ENCODE measurements at regions not wholly inside any gene's neighbourhood (a gene's known extent, or its start where the extent isn't known, plus 50 kb on each side); places are given as distances from the start of the nearest gene placed in this dataset.
A peak's percentile ranks its signal among the peaks of the same experiment; 100 is the strongest.
"Not testable (repeated sequence)": the region's sequence is repeated elsewhere in the genome, so short reads cannot be mapped to it uniquely, and the experiment has no call there.

DNA sequence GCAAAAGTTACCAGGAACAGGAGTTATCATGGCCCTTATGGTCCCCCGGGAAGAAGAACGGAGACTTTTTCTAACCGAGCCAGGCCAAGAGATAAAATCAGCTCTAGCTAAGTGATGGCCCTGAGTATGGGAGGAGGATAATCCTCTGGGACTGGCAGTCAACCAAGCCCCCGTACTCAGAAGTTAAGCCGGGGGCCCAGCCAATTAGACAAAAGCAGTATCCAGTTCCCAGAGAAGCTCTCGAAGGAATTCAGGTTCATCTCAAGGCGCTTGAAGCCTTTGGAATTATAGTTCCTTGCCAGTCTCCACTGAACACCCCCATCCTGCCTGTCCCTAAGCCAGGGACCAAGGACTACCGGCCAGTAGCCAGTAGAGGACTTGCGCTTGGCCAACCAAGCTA, 365.3 kb upstream of the TCF4 start:
- Histone ChIP-seq H3K9ac (no peak overlapping the region), H3K4me2 (no peak overlapping the region), H3K79me2 (ENCODE audit: low read depth) (no peaks in the 10 kb centered on the region), H2AFZ (replicated peaks) (no peak overlapping the region), H3K27ac (no peak overlapping the region), H3K4me3 (no peak overlapping the region), H4K20me1 (ENCODE audit: low read depth) (no peaks in the 10 kb centered on the region), H3K4me1 (no peaks in the 10 kb centered on the region), H3K9me3 (ENCODE audit: low read depth) (no peaks in the 10 kb centered on the region), H3K36me3 (no peaks in the 10 kb centered on the region), H3K27me3 (no peaks in the 10 kb centered on the region), H3F3A (ENCODE audit: low read depth) (no peaks in the 10 kb centered on the region)
- H3K36me3 Mint-ChIP-seq, result no peaks in the 10 kb centered on the region
- TF ChIP-seq EZH2phosphoT487 (IDR thresholded peaks at IDR 0.05), result no peak
- TF ChIP-seq EZH2 (IDR thresholded peaks at IDR 0.05), result no peak
- TF ChIP-seq, protein P1, sequence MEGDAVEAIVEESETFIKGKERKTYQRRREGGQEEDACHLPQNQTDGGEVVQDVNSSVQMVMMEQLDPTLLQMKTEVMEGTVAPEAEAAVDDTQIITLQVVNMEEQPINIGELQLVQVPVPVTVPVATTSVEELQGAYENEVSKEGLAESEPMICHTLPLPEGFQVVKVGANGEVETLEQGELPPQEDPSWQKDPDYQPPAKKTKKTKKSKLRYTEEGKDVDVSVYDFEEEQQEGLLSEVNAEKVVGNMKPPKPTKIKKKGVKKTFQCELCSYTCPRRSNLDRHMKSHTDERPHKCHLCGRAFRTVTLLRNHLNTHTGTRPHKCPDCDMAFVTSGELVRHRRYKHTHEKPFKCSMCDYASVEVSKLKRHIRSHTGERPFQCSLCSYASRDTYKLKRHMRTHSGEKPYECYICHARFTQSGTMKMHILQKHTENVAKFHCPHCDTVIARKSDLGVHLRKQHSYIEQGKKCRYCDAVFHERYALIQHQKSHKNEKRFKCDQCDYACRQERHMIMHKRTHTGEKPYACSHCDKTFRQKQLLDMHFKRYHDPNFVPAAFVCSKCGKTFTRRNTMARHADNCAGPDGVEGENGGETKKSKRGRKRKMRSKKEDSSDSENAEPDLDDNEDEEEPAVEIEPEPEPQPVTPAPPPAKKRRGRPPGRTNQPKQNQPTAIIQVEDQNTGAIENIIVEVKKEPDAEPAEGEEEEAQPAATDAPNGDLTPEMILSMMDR (IDR thresholded peaks at IDR 0.05), result no peak
- H3K4me3 Mint-ChIP-seq, result no peak overlapping the region
- no peak for DNase-seq (ENCODE audit: low spot score)
- peaks cover 2% of the 10 kb centered on the region for H3K9me3 Mint-ChIP-seq
- no peaks in the 10 kb centered on the region for H3K4me1 Mint-ChIP-seq
- peaks cover 8% of the 10 kb centered on the region for H3K27me3 Mint-ChIP-seq (ENCODE audit: insufficient read depth, low read depth)
- H3K27ac Mint-ChIP-seq, result no peak overlapping the region

DNA sequence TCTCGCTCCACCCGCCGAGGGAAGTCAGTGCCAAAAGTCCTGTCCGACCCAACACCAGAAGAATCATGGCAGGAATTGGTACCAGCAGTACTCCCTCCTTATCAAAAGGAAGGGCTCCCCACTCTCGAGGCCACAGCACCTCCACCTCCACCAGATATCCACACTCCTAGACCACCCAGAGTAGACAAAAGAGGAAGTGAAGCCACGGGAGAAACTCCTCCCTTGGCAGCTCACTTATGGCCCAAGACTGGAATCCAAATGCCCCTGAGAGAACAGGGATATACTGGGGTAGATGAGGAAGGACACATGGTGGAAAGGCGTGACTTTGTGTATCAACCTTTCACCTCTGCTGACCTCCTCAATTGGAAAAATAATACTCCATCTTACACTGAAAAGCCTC, 363.7 kb upstream of the TCF4 start:
- H3F3A ChIP-seq (ENCODE audit: low read depth); H3K79me2 ChIP-seq (ENCODE audit: low read depth); H3K4me1 ChIP-seq; H3K4me3 ChIP-seq; H3K4me1 Mint-ChIP-seq; H3K4me3 Mint-ChIP-seq; H3K27ac ChIP-seq; H2AFZ ChIP-seq (replicated peaks); H3K4me2 ChIP-seq; H3K36me3 Mint-ChIP-seq; H3K9me3 ChIP-seq (ENCODE audit: low read depth); H3K36me3 ChIP-seq; H3K9ac ChIP-seq; H3K27me3 ChIP-seq; H3K9me3 Mint-ChIP-seq; H3K27me3 Mint-ChIP-seq (ENCODE audit: insufficient read depth, low read depth); H4K20me1 ChIP-seq (ENCODE audit: low read depth); DNase-seq (ENCODE audit: low spot score): not testable (repeated sequence)
- peak overlapping the region; percentile 13 for H3K27ac Mint-ChIP-seq

DNA sequence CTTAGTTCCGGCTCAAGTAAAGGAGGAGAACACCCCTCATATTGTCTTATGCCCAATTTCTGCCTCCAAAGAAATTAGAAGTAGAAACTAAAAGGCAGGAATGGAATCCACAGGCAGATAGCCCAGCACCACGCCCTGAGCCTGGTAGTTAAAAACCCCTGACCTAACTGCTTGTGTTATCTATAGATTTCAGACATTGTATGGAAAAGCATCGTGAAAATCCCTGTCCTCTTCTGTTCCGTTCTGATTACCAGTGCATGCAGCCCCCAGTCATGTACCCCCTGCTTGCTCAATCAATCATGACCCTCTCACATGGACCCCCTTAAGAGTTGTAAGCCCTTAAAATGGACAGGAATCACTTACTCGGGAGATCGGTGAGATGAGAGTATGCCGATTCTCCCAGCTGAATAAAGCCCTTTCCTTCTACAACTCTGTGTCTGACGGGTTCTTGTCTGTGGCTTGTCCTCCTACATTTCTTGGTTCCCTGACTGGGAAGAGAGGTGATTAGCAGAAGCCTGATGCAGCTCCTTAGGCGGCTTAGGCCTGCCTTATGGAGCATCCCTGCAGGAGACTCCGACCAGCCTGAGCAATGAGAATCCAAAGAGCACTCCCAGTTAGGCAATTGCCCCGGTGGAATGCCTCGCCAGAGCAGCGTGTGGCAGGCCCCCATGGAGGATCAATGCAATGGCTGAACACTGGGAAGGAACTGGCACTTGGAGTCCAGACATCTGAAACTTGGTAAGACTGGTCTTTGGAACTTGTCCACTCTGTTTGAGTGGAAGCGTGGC, 362.6 kb upstream of the TCF4 start:
- no peaks in the 10 kb centered on the region for H3K36me3 ChIP-seq

DNA sequence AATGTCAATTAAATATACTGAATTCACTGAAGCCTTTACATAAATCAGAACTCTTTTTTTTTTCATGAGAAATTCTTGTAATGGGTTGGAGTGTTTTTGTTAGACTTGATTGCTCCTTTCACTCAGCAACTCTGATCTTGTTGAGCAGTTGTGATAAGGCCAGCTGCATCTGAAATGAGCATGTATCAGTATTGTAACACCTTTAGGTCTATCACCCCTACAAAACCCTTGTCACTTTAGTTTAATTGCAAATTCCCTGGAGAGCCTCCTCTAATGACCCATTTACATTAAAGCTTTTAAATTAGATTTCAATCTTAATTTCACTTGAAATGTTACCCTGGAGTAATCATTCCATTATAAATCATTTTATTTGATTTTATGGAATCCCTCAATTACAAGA, 346.8 kb upstream of the TCF4 start:
- Mint-ChIP-seq H3K4me1 (no peaks in the 10 kb centered on the region), H3K27me3 (ENCODE audit: insufficient read depth, low read depth) (no peaks in the 10 kb centered on the region), H3K36me3 (no peaks in the 10 kb centered on the region), H3K9me3 (peaks cover 17% of the 10 kb centered on the region), H3K4me3 (no peak overlapping the region), H3K27ac (no peak overlapping the region)
- H3K4me3 ChIP-seq, result no peak overlapping the region
- no peak overlapping the region for H3K27ac ChIP-seq
- H3F3A ChIP-seq (ENCODE audit: low read depth), result no peaks in the 10 kb centered on the region
- H3K4me2 ChIP-seq, result no peak overlapping the region
- no peak for DNase-seq (ENCODE audit: low spot score)
- TF ChIP-seq EZH2 (IDR thresholded peaks at IDR 0.05) (no peak), EZH2phosphoT487 (IDR thresholded peaks at IDR 0.05) (no peak)
- TF ChIP-seq, protein P1 (IDR thresholded peaks at IDR 0.05), result no peak
- H3K27me3 ChIP-seq, result no peaks in the 10 kb centered on the region
- no peak overlapping the region for H2AFZ ChIP-seq (replicated peaks)
- H3K79me2 ChIP-seq (ENCODE audit: low read depth), result no peaks in the 10 kb centered on the region
- H3K4me1 ChIP-seq, result no peaks in the 10 kb centered on the region
- H4K20me1 ChIP-seq (ENCODE audit: low read depth), result no peaks in the 10 kb centered on the region
- H3K36me3 ChIP-seq, result peaks cover 4% of the 10 kb centered on the region
- H3K9me3 ChIP-seq (ENCODE audit: low read depth), result peaks cover 14% of the 10 kb centered on the region
- no peak overlapping the region for H3K9ac ChIP-seq

More for the DNA sequence above, 362.6 kb upstream of the TCF4 start:
- H4K20me1 ChIP-seq (ENCODE audit: low read depth), result no peaks in the 10 kb centered on the region
- DNase-seq (ENCODE audit: low spot score), result no peak
- H3K4me1 Mint-ChIP-seq, result no peaks in the 10 kb centered on the region
- no peak overlapping the region for H2AFZ ChIP-seq (replicated peaks)
- H3K79me2 ChIP-seq (ENCODE audit: low read depth), result no peaks in the 10 kb centered on the region
- no peak overlapping the region for H3K4me2 ChIP-seq
- H3K27me3 ChIP-seq, result no peaks in the 10 kb centered on the region
- no peaks in the 10 kb centered on the region for H3F3A ChIP-seq (ENCODE audit: low read depth)
- H3K36me3 Mint-ChIP-seq, result no peaks in the 10 kb centered on the region
- no peaks in the 10 kb centered on the region for H3K4me1 ChIP-seq
- no peaks in the 10 kb centered on the region for H3K9me3 ChIP-seq (ENCODE audit: low read depth)
- H3K9me3 Mint-ChIP-seq, result no peaks in the 10 kb centered on the region
- TF ChIP-seq, protein P1 (IDR thresholded peaks at IDR 0.05), result no peak
- TF ChIP-seq EZH2phosphoT487 (IDR thresholded peaks at IDR 0.05), result no peak
- TF ChIP-seq EZH2 (IDR thresholded peaks at IDR 0.05), result no peak
- H3K27ac ChIP-seq, result no peak overlapping the region
- H3K4me3 ChIP-seq, result no peak overlapping the region
- peaks cover 8% of the 10 kb centered on the region for H3K27me3 Mint-ChIP-seq (ENCODE audit: insufficient read depth, low read depth)
- no peak overlapping the region for H3K27ac Mint-ChIP-seq
- no peak overlapping the region for H3K9ac ChIP-seq
- H3K4me3 Mint-ChIP-seq, result no peak overlapping the region
